ENCODE measurements at regions not wholly inside any gene's neighbourhood (a gene's known extent, or its start where the extent isn't known, plus 50 kb on each side); places are given as distances from the start of the nearest gene placed in this dataset.
"Not testable (repeated sequence)": the region's sequence is repeated elsewhere in the genome, so short reads cannot be mapped to it uniquely, and the experiment has no call there.

- Mint-ChIP-seq H3K36me3 (ENCODE audit: unreplicated experiment) (no peaks in the 10 kb centered on the region), H3K4me3 (ENCODE audit: unreplicated experiment) (no peak overlapping the region), H3K27me3 (ENCODE audit: unreplicated experiment) (no peaks in the 10 kb centered on the region), H3K9me3 (ENCODE audit: unreplicated experiment) (no peaks in the 10 kb centered on the region), H3K4me1 (ENCODE audit: low read depth, unreplicated experiment) (no peaks in the 10 kb centered on the region), H3K27ac (ENCODE audit: unreplicated experiment) (no peak overlapping the region)
- no peak for TF ChIP-seq CTCF (IDR thresholded peaks at IDR 0.05; ENCODE audit: partially characterized antibody, unreplicated experiment)
- DNase-seq, result no peak
These were observed 432.6 kb downstream of the C12orf50 start for GRCh38 chr12:87596636-87597035.

DNA sequence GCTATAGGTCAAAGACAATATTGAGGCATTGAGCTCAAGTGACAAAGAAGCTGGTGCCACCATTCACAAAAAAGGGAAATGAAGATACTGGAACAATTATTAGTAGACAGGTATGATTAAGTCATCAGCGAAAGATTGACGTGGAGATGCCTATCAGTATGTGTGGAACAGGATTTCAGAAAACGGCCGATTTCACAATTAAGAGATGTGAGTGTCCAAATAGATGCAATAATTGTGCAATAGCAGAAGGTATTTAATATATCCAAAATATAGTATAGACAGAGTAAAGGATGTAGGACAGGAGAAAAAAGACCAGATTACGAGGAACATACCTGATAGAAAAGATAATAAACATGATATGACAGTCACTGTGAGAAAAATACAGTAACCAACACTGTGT is 433.1 kb downstream of the C12orf50 start:
- H3K4me3 Mint-ChIP-seq (ENCODE audit: unreplicated experiment), result no peak overlapping the region
- no peak for TF ChIP-seq CTCF (IDR thresholded peaks at IDR 0.05; ENCODE audit: partially characterized antibody, unreplicated experiment)
- no peaks in the 10 kb centered on the region for H3K9me3 Mint-ChIP-seq (ENCODE audit: unreplicated experiment)
- H3K4me1 Mint-ChIP-seq (ENCODE audit: low read depth, unreplicated experiment), result no peaks in the 10 kb centered on the region
- no peak overlapping the region for H3K27ac Mint-ChIP-seq (ENCODE audit: unreplicated experiment)
- no peaks in the 10 kb centered on the region for H3K27me3 Mint-ChIP-seq (ENCODE audit: unreplicated experiment)
- no peaks in the 10 kb centered on the region for H3K36me3 Mint-ChIP-seq (ENCODE audit: unreplicated experiment)
- DNase-seq, result no peak

GRCh38 chr12:87585882-87586557 is 443.2 kb downstream of the C12orf50 start:
- Mint-ChIP-seq H3K36me3 (ENCODE audit: unreplicated experiment) (no peaks in the 10 kb centered on the region), H3K4me1 (ENCODE audit: low read depth, unreplicated experiment) (no peaks in the 10 kb centered on the region), H3K27ac (ENCODE audit: unreplicated experiment) (no peak overlapping the region), H3K4me3 (ENCODE audit: unreplicated experiment) (no peak overlapping the region), H3K9me3 (ENCODE audit: unreplicated experiment) (no peaks in the 10 kb centered on the region), H3K27me3 (ENCODE audit: unreplicated experiment) (no peaks in the 10 kb centered on the region)
- DNase-seq, result no peak
- TF ChIP-seq CTCF (IDR thresholded peaks at IDR 0.05; ENCODE audit: partially characterized antibody, unreplicated experiment), result no peak

DNA sequence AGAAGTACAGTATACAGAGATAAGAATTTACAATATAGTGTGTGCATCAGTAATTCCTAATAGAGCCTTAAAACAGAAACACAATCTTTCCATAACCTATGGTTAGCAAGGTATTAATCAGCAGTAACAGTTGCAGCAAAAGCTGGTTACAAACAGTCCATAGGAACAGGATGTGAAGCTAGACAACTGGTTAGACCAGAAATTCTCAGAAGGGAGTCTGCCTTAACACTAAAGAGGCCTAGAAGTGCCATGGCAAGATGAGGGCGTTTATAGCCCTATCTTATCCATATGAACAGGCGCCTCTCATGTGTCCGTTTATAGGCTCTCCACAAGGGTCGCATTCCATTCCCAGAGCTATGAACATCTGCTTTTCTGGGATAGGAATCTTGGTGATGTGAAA is 450.1 kb downstream of the C12orf50 start:
- not testable (repeated sequence) for H3K9me3 Mint-ChIP-seq (ENCODE audit: unreplicated experiment); H3K4me3 Mint-ChIP-seq (ENCODE audit: unreplicated experiment); H3K27me3 Mint-ChIP-seq (ENCODE audit: unreplicated experiment); H3K4me1 Mint-ChIP-seq (ENCODE audit: low read depth, unreplicated experiment); H3K27ac Mint-ChIP-seq (ENCODE audit: unreplicated experiment); DNase-seq; H3K36me3 Mint-ChIP-seq (ENCODE audit: unreplicated experiment)

GRCh38 chr12:87575906-87576305 is 453.3 kb downstream of the C12orf50 start:
- DNase-seq, result no peak
- Mint-ChIP-seq H3K4me3 (ENCODE audit: unreplicated experiment) (no peak overlapping the region), H3K27ac (ENCODE audit: unreplicated experiment) (no peak overlapping the region), H3K4me1 (ENCODE audit: low read depth, unreplicated experiment) (no peaks in the 10 kb centered on the region), H3K36me3 (ENCODE audit: unreplicated experiment) (no peaks in the 10 kb centered on the region), H3K9me3 (ENCODE audit: unreplicated experiment) (no peaks in the 10 kb centered on the region), H3K27me3 (ENCODE audit: unreplicated experiment) (no peaks in the 10 kb centered on the region)
- TF ChIP-seq CTCF (IDR thresholded peaks at IDR 0.05; ENCODE audit: partially characterized antibody, unreplicated experiment), result no peak

- H3K4me1 Mint-ChIP-seq (ENCODE audit: low read depth, unreplicated experiment); H3K4me3 Mint-ChIP-seq (ENCODE audit: unreplicated experiment); H3K36me3 Mint-ChIP-seq (ENCODE audit: unreplicated experiment); H3K27ac Mint-ChIP-seq (ENCODE audit: unreplicated experiment); DNase-seq; H3K27me3 Mint-ChIP-seq (ENCODE audit: unreplicated experiment); H3K9me3 Mint-ChIP-seq (ENCODE audit: unreplicated experiment): not testable (repeated sequence)
These were observed 462.3 kb downstream of the C12orf50 start for GRCh38 chr12:87566918-87567317.

Measured in glutamatergic neuron (in vitro differentiated cells).